IMR-90 (cell line): ENCODE measurements at regions not wholly inside any gene's neighbourhood (a gene's known extent, or its start where the extent isn't known, plus 50 kb on each side); places are given as distances from the start of the nearest gene placed in this dataset.

ENCODE experiments used
- ATAC-seq: fragments of 200-7000 bp; cut with Tn5 transposase; 2 replicates; pipeline ENCODE4 v1.9.1; 2020; ENCODE audit warnings: low read depth, mild to moderate bottlenecking, moderate library complexity
- BruUV-seq: library from RNA; stranded (reverse); fragments of 400-500 nt; replicated peaks from 2 replicates; lab custom pipeline; 2021; lab: Mats Ljungman, UMichigan
- CTCF ChIA-PET: fragments of 300-600 bp; formaldehyde crosslinking; extraction: SDS; loops from one replicate; lab custom pipeline; 2021; ENCODE audit warnings: antibody characterized with exemption; lab: Yijun Ruan, JAX
- POLR2A ChIA-PET: fragments of 300-600 bp; sonication (Branson Sonifier 250); formaldehyde crosslinking; loops from one replicate; lab custom pipeline; 2022; ENCODE audit warnings: antibody characterized with exemption; ENCODE audit not compliant: unreplicated experiment; lab: Charles Lee
- DNase-seq: peaks from one replicate; pipeline ENCODE4 v3.0.0; 2013
- H2AFZ ChIP-seq: replicated peaks from 2 replicates; pipeline ENCODE3; 2013; ENCODE audit warnings: low read length, mild to moderate bottlenecking; ENCODE audit not compliant: poor library complexity
- H2AK5ac ChIP-seq: 2 replicates; pipeline ENCODE4 v1.6.1; 2013; ENCODE audit warnings: low read depth, low read length, inconsistent platforms
- H2AK9ac ChIP-seq: replicated peaks from 2 replicates; pipeline ENCODE3; 2013; ENCODE audit warnings: mild to moderate bottlenecking, low read depth, low read length, moderate library complexity; ENCODE audit not compliant: poor library complexity
- H2BK120ac ChIP-seq: 2 replicates; pipeline ENCODE4 v1.6.1; 2013; ENCODE audit warnings: low read depth, low read length, inconsistent platforms
- H2BK15ac ChIP-seq: 3 replicates; pipeline ENCODE4 v1.6.1; 2013; ENCODE audit warnings: low read depth, low read length, inconsistent platforms
- H2BK20ac ChIP-seq: 2 replicates; pipeline ENCODE4 v1.6.1; 2013; ENCODE audit warnings: low read depth, mild to moderate bottlenecking, inconsistent platforms, low read length, moderate library complexity
- H2BK5ac ChIP-seq: 2 replicates; pipeline ENCODE4 v1.6.1; 2013; ENCODE audit warnings: mild to moderate bottlenecking, low read depth, low read length, inconsistent platforms; ENCODE audit not compliant: poor library complexity, severe bottlenecking
- H3K14ac ChIP-seq: replicated peaks from 2 replicates; pipeline ENCODE4 v1.6.1; 2013; ENCODE audit warnings: low read depth, low read length, inconsistent platforms
- H3K18ac ChIP-seq: 2 replicates; pipeline ENCODE4 v1.6.1; 2013; ENCODE audit warnings: low read depth, low read length, control low read depth
- H3K23ac ChIP-seq: 2 replicates; pipeline ENCODE4 v1.6.1; 2013; ENCODE audit warnings: low read depth, low read length, inconsistent platforms
- H3K27ac ChIP-seq: 2 replicates; pipeline ENCODE4 v1.5.1; 2013; ENCODE audit warnings: mild to moderate bottlenecking, control low read depth, low read length; ENCODE audit not compliant: insufficient read depth
- H3K27me3 ChIP-seq: 2 replicates; pipeline ENCODE4 v1.6.1; 2013; ENCODE audit warnings: low read length; ENCODE audit not compliant: control insufficient read depth, insufficient read depth
- H3K36me3 ChIP-seq: 2 replicates; pipeline ENCODE4 v1.6.1; 2013; ENCODE audit warnings: low read length, mixed read lengths; ENCODE audit not compliant: control insufficient read depth, insufficient read depth
- H3K4ac ChIP-seq: 2 replicates; pipeline ENCODE4 v1.6.1; 2013; ENCODE audit warnings: low read depth, low read length, inconsistent platforms
- H3K4me1 ChIP-seq: 2 replicates; pipeline ENCODE4 v1.6.1; 2013; ENCODE audit warnings: low read length, mixed read lengths; ENCODE audit not compliant: control insufficient read depth, insufficient read depth
- H3K4me2 ChIP-seq: 2 replicates; pipeline ENCODE4 v1.6.1; 2013; ENCODE audit warnings: low read depth, mild to moderate bottlenecking, control low read depth, low read length, moderate library complexity
- H3K4me3 ChIP-seq: 2 replicates; pipeline ENCODE4 v1.5.1; 2013; ENCODE audit warnings: low read depth, mild to moderate bottlenecking, control low read depth, low read length, moderate library complexity; ENCODE audit not compliant: insufficient read depth
- H3K56ac ChIP-seq: 2 replicates; pipeline ENCODE4 v1.6.1; 2013; ENCODE audit warnings: low read length, inconsistent platforms; ENCODE audit not compliant: insufficient read depth; ENCODE audit errors: extremely low read depth
- H3K79me1 ChIP-seq, 2 experiments: 2 replicates each; pipeline ENCODE4 v1.6.1; 2013; ENCODE audit warnings: low read length in 2 of 2, inconsistent platforms in 1 of 2, low read depth in 1 of 2
- H3K9ac ChIP-seq: 2 replicates; pipeline ENCODE4 v1.6.1; 2013; ENCODE audit warnings: low read depth, low read length, control low read depth
- H3K9me1 ChIP-seq: 2 replicates; pipeline ENCODE4 v1.6.1; 2013; ENCODE audit warnings: low read length, inconsistent platforms; ENCODE audit not compliant: insufficient read depth
- H3K9me3 ChIP-seq: 2 replicates; pipeline ENCODE4 v1.6.1; 2013; ENCODE audit warnings: low read length; ENCODE audit not compliant: control insufficient read depth, insufficient read depth
- H4K20me1 ChIP-seq: 2 replicates; pipeline ENCODE4 v1.6.1; 2013; ENCODE audit warnings: low read length, inconsistent platforms; ENCODE audit not compliant: insufficient read depth
- H4K5ac ChIP-seq: 2 replicates; pipeline ENCODE4 v1.6.1; 2013; ENCODE audit warnings: mild to moderate bottlenecking, low read depth, low read length, control low read depth
- H4K8ac ChIP-seq, 2 experiments: 2 replicates each; pipeline ENCODE4 v1.6.1; 2013; ENCODE audit warnings: low read depth in 2 of 2, low read length in 2 of 2, control low read depth in 1 of 2, inconsistent platforms in 1 of 2
- H4K91ac ChIP-seq: 2 replicates; pipeline ENCODE4 v1.6.1; 2013; ENCODE audit warnings: low read depth, low read length, inconsistent platforms; ENCODE audit not compliant: insufficient read depth
- BHLHE40 ChIP-seq: fragments of 150-350 bp; IDR thresholded peaks from 2 replicates; pipeline ENCODE4 v1.6.1; 2016; ENCODE audit warnings: mild to moderate bottlenecking, low read depth, low read length
- CEBPB ChIP-seq: IDR thresholded peaks from 2 replicates; pipeline ENCODE4 v1.6.1; 2012; ENCODE audit warnings: low read depth, low read length, improper control_type of control experiment
- CHD1 ChIP-seq: IDR thresholded peaks from 2 replicates; pipeline ENCODE4 v1.6.1; 2012; ENCODE audit warnings: low read depth, low read length, improper control_type of control experiment
- MXI1 ChIP-seq: IDR thresholded peaks from 2 replicates; pipeline ENCODE4 v1.6.1; 2012; ENCODE audit warnings: low read depth, mild to moderate bottlenecking, low read length, moderate library complexity, borderline replicate concordance
- POLR2A ChIP-seq: IDR thresholded peaks from 2 replicates; pipeline ENCODE4 v1.6.1; 2012; ENCODE audit warnings: mild to moderate bottlenecking, low read depth, low read length
- RFX5 ChIP-seq: IDR thresholded peaks from 2 replicates; pipeline ENCODE4 v1.8.0; 2012; ENCODE audit warnings: low read depth, mild to moderate bottlenecking, low read length, moderate library complexity
- SMC3 ChIP-seq: fragments of 150-350 bp; IDR thresholded peaks from 2 replicates; pipeline ENCODE4 v1.6.1; 2016; ENCODE audit warnings: low read depth, mild to moderate bottlenecking, antibody characterized with exemption, low read length, moderate library complexity
- dilution Hi-C: fragments of 300-500 bp; cut with HindIII; formaldehyde crosslinking; loops from one replicate; pipeline ENCODE4 v1.14.3; 2018; ENCODE audit warnings: low sequenced_read_pairs; ENCODE audit not compliant: unreplicated experiment
- in situ Hi-C: fragments of 300-500 bp; cut with MboI; formaldehyde crosslinking; loops from 3 replicates; pipeline ENCODE4 v1.14.3; 2019; ENCODE audit warnings: low sequenced_read_pairs, inconsistent platforms, mixed read lengths
- intact Hi-C: fragments of 100-400 bp; cut with micrococcal nuclease; formaldehyde crosslinking; loops from 2 replicates; pipeline ENCODE4 v1.10.0; 2022

GRCh38 chr2:136211701-136212100, 93.8 kb upstream of the CXCR4 start (continued):
- no peak for TF ChIP-seq SMC3

GRCh38 chr2:136210822-136211221, 92.9 kb upstream of the CXCR4 start:
- no TSS peak for BruUV-seq
- H2BK20ac ChIP-seq = no peak overlapping the region
- no peak overlapping the region for H3K27ac ChIP-seq
- H4K8ac ChIP-seq = no peak overlapping the region
- no peak overlapping the region for H3K4ac ChIP-seq
- no peak overlapping the region for H3K23ac ChIP-seq
- H3K18ac ChIP-seq = no peak overlapping the region
- H2AK5ac ChIP-seq = no peak overlapping the region
- H2AK9ac ChIP-seq = no peak overlapping the region
- H3K9ac ChIP-seq = no peak overlapping the region
- DNase-seq = no peak
- no peak overlapping the region for H4K91ac ChIP-seq
- no peak overlapping the region for H3K14ac ChIP-seq
- TF ChIP-seq POLR2A (no peak), RFX5 (no peak), CEBPB (no peak), SMC3 (no peak), CHD1 (no peak), BHLHE40 (no peak), MXI1 (no peak)
- H2BK15ac ChIP-seq = no peak overlapping the region
- intact Hi-C loops = no loop called here
- H3K27me3 ChIP-seq = no peaks in the 10 kb centered on the region
- ChIA-PET CTCF (no interaction called here), POLR2A (no interaction called here)
- no peak overlapping the region for H2BK5ac ChIP-seq
- H3K9me1 ChIP-seq = no peaks in the 10 kb centered on the region
- no peaks in the 10 kb centered on the region for H3K4me1 ChIP-seq
- no peaks in the 10 kb centered on the region for H3K36me3 ChIP-seq
- no peak overlapping the region for H2BK120ac ChIP-seq
- ATAC-seq = no peak
- no peaks in the 10 kb centered on the region for H4K20me1 ChIP-seq
- H3K79me1 ChIP-seq = no peaks in the 10 kb centered on the region
- H3K4me3 ChIP-seq = no peak overlapping the region
- dilution Hi-C loops = no loop called here
- H3K4me2 ChIP-seq = no peak overlapping the region
- H4K5ac ChIP-seq = no peak overlapping the region
- in situ Hi-C loops = no loop called here
- no peak overlapping the region for H3K56ac ChIP-seq
- H3K9me3 ChIP-seq = no peaks in the 10 kb centered on the region
- H2AFZ ChIP-seq = no peak overlapping the region
